T-cell (primary cell): ENCODE measurements at regions not wholly inside any gene's neighbourhood (a gene's known extent, or its start where the extent isn't known, plus 50 kb on each side); places are given as distances from the start of the nearest gene placed in this dataset.
"Not testable (repeated sequence)": the region's sequence is repeated elsewhere in the genome, so short reads cannot be mapped to it uniquely, and the experiment has no call there.

Experiments used
- ATAC-seq, 4 experiments: fragments of 200-7000 bp in 3 of 4; fragments of 150-1000 bp in 1 of 4; cut with Tn5 transposase; replicated peaks in 1 of 4; 1 replicate in 3 of 4; 2 replicates in 1 of 4; pipeline ENCODE4 v1.10.0; 2021; ENCODE audit warnings: moderate library complexity in 3 of 4, mild to moderate bottlenecking in 2 of 4, moderate number of reproducible peaks in 1 of 4
- CTCF ChIA-PET, 2 donors: fragments of 300-600 bp; sonication (Branson Sonifier 250); formaldehyde crosslinking; loops; one replicate each; lab custom pipeline; 2022; ENCODE audit warnings: antibody characterized with exemption in 2 of 2; lab: Charles Lee
- POLR2A ChIA-PET, 2 donors: fragments of 300-600 bp; sonication (Branson Sonifier 250); formaldehyde crosslinking; loops; one replicate each; lab custom pipeline; 2022; ENCODE audit warnings: antibody characterized with exemption in 2 of 2; lab: Charles Lee
- DNase-seq, 35 experiments: peaks; one replicate each; pipeline versions ENCODE4 v3.0.0 to v3.0.0-alpha.2; 2013 to 2023
- H3K27ac ChIP-seq: one replicate; pipeline ENCODE4 v1.5.1; 2013; ENCODE audit warnings: low read length
- H3K27me3 ChIP-seq, 2 experiments: replicated peaks in 1 of 2; 1 replicate in 1 of 2; 2 replicates in 1 of 2; pipeline versions ENCODE4 v1.6.1 to v1.7.0; 2013; ENCODE audit warnings: low read length in 1 of 2, mixed read lengths in 1 of 2; ENCODE audit not compliant: control insufficient read depth in 2 of 2, insufficient read depth in 2 of 2; ENCODE audit errors: extremely low read depth in 1 of 2
- H3K36me3 ChIP-seq, 2 donors: 1 replicate in 1 of 2; 2 replicates in 1 of 2; pipeline versions ENCODE4 v1.6.1 to v1.7.0; 2013; ENCODE audit warnings: low read length in 1 of 2; ENCODE audit not compliant: control insufficient read depth in 2 of 2, insufficient read depth in 1 of 2; ENCODE audit errors: extremely low read depth in 1 of 2
- H3K4me1 ChIP-seq, 2 experiments: 1 replicate in 1 of 2; 2 replicates in 1 of 2; pipeline versions ENCODE4 v1.6.1 to v1.7.0; 2013; ENCODE audit warnings: low read length in 2 of 2, mixed read lengths in 1 of 2; ENCODE audit not compliant: insufficient read depth in 2 of 2, control insufficient read depth in 1 of 2; ENCODE audit errors: extremely low read depth in 1 of 2
- H3K4me3 ChIP-seq, 2 donors: 1 replicate in 1 of 2; 2 replicates in 1 of 2; pipeline versions ENCODE4 v1.5.1 to v1.7.0; 2013; ENCODE audit warnings: mild to moderate bottlenecking in 2 of 2, low read length in 1 of 2, moderate library complexity in 1 of 2; ENCODE audit not compliant: control insufficient read depth in 1 of 2; ENCODE audit errors: extremely low read depth in 1 of 2
- H3K9me3 ChIP-seq: 2 replicates; pipeline ENCODE4 v1.7.0; 2013
- H3K27ac Mint-ChIP-seq, 2 donors: one replicate each; pipeline ENCODE4 v1.8.0; 2020 to 2021; ENCODE audit warnings: mild to moderate bottlenecking in 2 of 2, mixed read lengths in 2 of 2
- H3K27me3 Mint-ChIP-seq, 2 donors: one replicate each; pipeline ENCODE4 v1.8.0; 2021 to 2022; ENCODE audit warnings: mixed read lengths in 2 of 2
- H3K36me3 Mint-ChIP-seq: one replicate; pipeline ENCODE4 v1.8.0; 2021; ENCODE audit warnings: mixed read lengths
- H3K4me1 Mint-ChIP-seq, 3 donors: one replicate each; pipeline ENCODE4 v1.8.0; 2020 to 2022; ENCODE audit warnings: mixed read lengths in 3 of 3, mild to moderate bottlenecking in 1 of 3
- H3K4me3 Mint-ChIP-seq, 3 donors: one replicate each; pipeline ENCODE4 v1.8.0; 2020 to 2022; ENCODE audit warnings: mild to moderate bottlenecking in 3 of 3, mixed read lengths in 3 of 3, moderate library complexity in 3 of 3
- H3K9me3 Mint-ChIP-seq, 3 donors: one replicate each; pipeline ENCODE4 v1.8.0; 2020 to 2022; ENCODE audit warnings: mixed read lengths in 3 of 3
- WGBS: methylation state at CpG from one replicate; pipeline ENCODE4 v1.1.5; 2013; ENCODE audit warnings: missing lambda C conversion rate; ENCODE audit not compliant: insufficient coverage; 5-methylcytosine and 5-hydroxymethylcytosine counted together

DNA sequence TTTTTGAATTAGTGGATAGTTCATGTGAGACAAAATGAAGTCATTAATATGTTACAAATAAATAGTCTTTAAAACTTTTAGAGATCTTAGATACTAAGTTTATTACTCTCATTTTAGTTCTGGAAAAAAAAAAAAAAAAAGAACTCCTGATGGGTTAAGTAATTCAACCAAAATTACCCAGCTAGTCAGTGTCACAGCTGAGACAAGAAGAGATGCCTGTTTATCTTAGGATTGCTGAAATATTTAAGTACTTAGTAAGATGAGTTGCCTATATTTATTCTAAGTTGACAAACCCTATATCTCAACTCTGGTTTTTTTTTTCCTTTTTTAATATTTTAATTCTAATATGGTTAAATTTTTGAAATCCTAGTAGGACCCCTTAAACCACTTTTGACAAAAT lies 781.0 kb upstream of the LRRN3 start:
- no peaks in the 10 kb centered on the region for H3K27me3 ChIP-seq
- Mint-ChIP-seq H3K36me3 (no peaks in the 10 kb centered on the region), H3K27me3 (no peaks in the 10 kb centered on the region), H3K4me3 (no peak overlapping the region), H3K4me1 (no peaks in the 10 kb centered on the region), H3K9me3 (peaks cover 0 to 3% (median 2%) of the 10 kb centered on the region in 3 donors), H3K27ac (no peak overlapping the region)
- CTCF ChIA-PET, result no interaction called here
- no peaks in the 10 kb centered on the region for H3K36me3 ChIP-seq
- H3K4me3 ChIP-seq, result no peak overlapping the region
- no peaks in the 10 kb centered on the region for H3K4me1 ChIP-seq
- H3K27ac ChIP-seq, result no peak overlapping the region
- POLR2A ChIA-PET, result no interaction called here
- ATAC-seq (no peak), DNase-seq (no peak)
- no peaks in the 10 kb centered on the region for H3K9me3 ChIP-seq

DNA sequence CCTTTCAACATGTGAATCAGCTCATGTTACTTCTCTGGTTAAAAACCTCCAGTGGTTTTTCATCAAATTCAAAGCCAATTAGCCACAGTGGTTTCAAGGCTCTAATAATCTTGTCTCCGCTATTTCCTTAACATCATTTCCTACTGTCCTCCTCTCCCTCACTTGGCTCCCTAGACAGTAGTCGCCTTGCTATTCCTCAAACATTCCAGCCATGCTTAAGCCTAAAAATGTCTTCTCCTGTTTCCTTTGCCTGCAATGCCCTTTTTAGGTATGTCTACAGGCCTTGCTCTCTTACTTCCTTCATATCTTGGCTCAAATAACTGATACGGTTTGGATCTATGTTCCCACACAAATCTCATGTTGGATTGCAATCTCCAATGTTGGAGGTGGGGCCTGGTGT lies 779.4 kb upstream of the LRRN3 start:
- Histone ChIP-seq H3K27ac (no peak overlapping the region), H3K9me3 (no peaks in the 10 kb centered on the region), H3K4me3 (no peak overlapping the region), H3K36me3 (no peaks in the 10 kb centered on the region), H3K27me3 (no peaks in the 10 kb centered on the region), H3K4me1 (no peaks in the 10 kb centered on the region)
- peaks cover under 1 to 4% (median 3%) of the 10 kb centered on the region in 3 donors for H3K9me3 Mint-ChIP-seq
- H3K27me3 Mint-ChIP-seq, result peaks cover 0 to 1% of the 10 kb centered on the region in 2 donors
- 100% methylated on average over 2 of the region's 3 CpGs for WGBS
- CTCF ChIA-PET, result no interaction called here
- POLR2A ChIA-PET, result no interaction called here
- no peaks in the 10 kb centered on the region for H3K4me1 Mint-ChIP-seq
- H3K4me3 Mint-ChIP-seq, result no peak overlapping the region
- no peak for ATAC-seq
- no peak overlapping the region for H3K27ac Mint-ChIP-seq
- no peaks in the 10 kb centered on the region for H3K36me3 Mint-ChIP-seq
- DNase-seq, result no peak

DNA sequence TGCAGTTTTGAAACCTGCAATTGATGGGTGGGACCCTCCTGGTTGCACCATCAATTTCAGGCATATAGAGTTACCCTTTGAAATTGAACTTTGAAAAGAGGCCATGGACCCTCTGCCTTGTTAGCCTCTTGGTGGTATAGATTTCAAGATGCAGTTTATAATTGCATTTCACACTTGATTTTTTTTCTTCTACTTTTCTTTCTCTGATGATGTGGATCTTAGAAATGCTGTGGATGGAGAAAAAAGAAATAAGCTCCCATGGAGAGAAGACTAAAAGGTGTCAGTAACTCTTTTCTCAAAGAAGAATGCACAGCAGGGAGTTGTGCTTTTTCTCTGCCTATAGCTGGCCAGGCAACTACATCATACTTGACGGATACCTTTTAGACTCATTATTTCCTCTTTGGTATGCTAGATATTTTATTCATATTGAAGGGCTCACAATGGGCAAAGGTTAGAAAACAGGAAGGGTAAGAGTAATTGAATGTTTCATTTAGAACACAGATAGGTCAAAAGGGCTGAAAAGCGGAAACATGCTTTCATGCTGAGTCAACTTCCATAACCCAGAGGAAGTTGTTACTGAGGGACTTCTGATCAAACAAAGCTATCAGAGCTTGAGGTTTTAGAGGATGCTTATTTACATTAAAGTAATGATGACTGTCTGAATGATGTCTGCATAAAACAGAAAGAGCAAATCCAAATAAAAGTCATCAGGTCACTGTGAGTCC lies 773.2 kb upstream of the LRRN3 start:
- Histone ChIP-seq H3K36me3 (no peaks in the 10 kb centered on the region), H3K27me3 (no peaks in the 10 kb centered on the region), H3K4me1 (no peaks in the 10 kb centered on the region), H3K4me3 (no peak overlapping the region), H3K27ac (no peak overlapping the region), H3K9me3 (peaks cover 4% of the 10 kb centered on the region)
- DNase-seq (no peak), ATAC-seq (no peak)
- peaks cover 0 to 17% (median 7%) of the 10 kb centered on the region in 3 donors for H3K9me3 Mint-ChIP-seq
- no peaks in the 10 kb centered on the region for H3K36me3 Mint-ChIP-seq
- ChIA-PET POLR2A (interaction anchor here in 1 of 2 donors (1.4 kb wide), 1 partner anchor 17 kb away, joined by 5 read pairs; no protein-coding TSS in a partner anchor), CTCF (no interaction called here)
- H3K4me1 Mint-ChIP-seq, result no peaks in the 10 kb centered on the region
- no peak overlapping the region for H3K4me3 Mint-ChIP-seq
- peaks cover 0 to 7% of the 10 kb centered on the region in 2 donors for H3K27me3 Mint-ChIP-seq
- no peak overlapping the region for H3K27ac Mint-ChIP-seq
- WGBS, result no CpG with 5 or more reads among the region's 2 CpGs

DNA sequence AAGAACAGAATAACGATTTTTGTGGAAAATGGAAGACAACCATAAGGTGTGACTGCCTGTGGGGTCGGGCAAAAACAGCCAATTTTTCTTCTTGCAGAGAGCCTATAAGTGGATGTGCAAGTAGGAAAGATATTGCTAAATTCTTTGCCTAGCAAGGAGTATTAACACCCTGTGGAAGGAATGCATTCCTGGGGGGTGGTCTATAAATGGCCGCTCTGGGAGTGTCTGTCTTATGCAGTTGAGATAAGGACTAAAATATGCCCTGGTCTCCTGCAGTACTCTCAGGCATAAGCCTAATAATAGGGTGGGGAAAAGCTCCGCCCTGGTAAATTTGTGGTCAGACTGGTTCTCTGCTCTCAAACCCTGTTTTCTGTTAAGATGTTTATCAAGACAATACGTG lies 770.6 kb upstream of the LRRN3 start:
- DNase-seq, H3K9me3 ChIP-seq, CTCF ChIA-PET, H3K4me3 ChIP-seq, ATAC-seq, H3K4me3 Mint-ChIP-seq, POLR2A ChIA-PET, H3K36me3 ChIP-seq, H3K4me1 Mint-ChIP-seq, H3K27me3 Mint-ChIP-seq, H3K27me3 ChIP-seq, H3K27ac Mint-ChIP-seq, H3K36me3 Mint-ChIP-seq, H3K4me1 ChIP-seq, H3K27ac ChIP-seq: not testable (repeated sequence)
- H3K9me3 Mint-ChIP-seq, result peaks cover 0 to 17% (median 7%) of the 10 kb centered on the region in 3 donors
- WGBS, result 55% methylated on average over 4 of the region's 5 CpGs

DNA sequence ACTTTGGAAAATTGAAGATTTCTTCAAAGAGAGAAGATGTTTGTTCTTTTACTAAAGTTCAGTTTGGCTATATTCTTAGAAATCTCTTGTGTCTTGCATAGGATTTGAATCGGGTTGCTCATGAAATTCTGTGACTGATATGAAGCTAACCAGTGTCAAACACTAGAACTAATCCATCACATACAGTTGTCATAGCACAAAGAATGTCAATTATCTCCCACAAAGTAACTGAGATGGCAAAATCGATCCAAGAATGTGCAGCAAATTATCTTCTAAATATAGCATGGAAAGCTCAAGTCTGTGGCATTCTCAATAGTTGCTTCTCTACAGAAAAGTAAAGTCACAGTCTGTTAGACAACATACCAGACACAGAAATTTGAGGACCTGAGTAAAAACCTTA lies 768.1 kb upstream of the LRRN3 start:
- Mint-ChIP-seq H3K4me1 (no peaks in the 10 kb centered on the region), H3K36me3 (no peaks in the 10 kb centered on the region), H3K4me3 (no peak overlapping the region), H3K9me3 (peaks cover 0 to 13% (median 7%) of the 10 kb centered on the region in 3 donors), H3K27me3 (no peaks in the 10 kb centered on the region), H3K27ac (no peak overlapping the region)
- H3K4me1 ChIP-seq, result no peaks in the 10 kb centered on the region
- no peak for ATAC-seq
- ChIA-PET POLR2A (no interaction called here), CTCF (no interaction called here)
- peaks cover 4% of the 10 kb centered on the region for H3K9me3 ChIP-seq
- H3K4me3 ChIP-seq, result no peak overlapping the region
- DNase-seq, result no peak
- no peaks in the 10 kb centered on the region for H3K36me3 ChIP-seq
- H3K27me3 ChIP-seq, result no peaks in the 10 kb centered on the region
- H3K27ac ChIP-seq, result no peak overlapping the region
- WGBS, result 20% methylated on average over 1 of the region's 2 CpGs

DNA sequence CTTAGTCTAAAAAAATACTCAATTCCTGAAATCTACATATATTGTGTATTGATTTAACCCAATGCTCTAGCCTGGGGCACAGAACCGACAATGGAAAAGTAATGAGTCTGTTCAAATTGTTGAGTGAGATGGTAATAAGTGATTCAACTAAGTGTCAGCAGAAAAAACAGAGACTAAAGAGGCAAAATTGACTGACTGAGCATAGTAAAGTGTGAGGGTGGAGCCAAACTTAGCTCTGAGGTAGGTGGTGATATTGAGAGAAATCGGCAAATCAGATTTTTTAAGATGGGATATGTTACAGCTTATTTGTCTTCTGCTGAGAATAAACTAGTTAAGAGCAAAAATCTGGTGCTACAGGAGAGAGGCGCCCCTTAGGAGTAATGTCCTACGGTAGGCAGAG lies 764.0 kb upstream of the LRRN3 start:
- ATAC-seq, result no peak
- H3K4me3 Mint-ChIP-seq, result no peak overlapping the region
- Histone ChIP-seq H3K4me1 (no peaks in the 10 kb centered on the region), H3K27me3 (no peaks in the 10 kb centered on the region), H3K36me3 (no peaks in the 10 kb centered on the region), H3K9me3 (no peaks in the 10 kb centered on the region), H3K27ac (no peak overlapping the region), H3K4me3 (no peak overlapping the region)
- 69% methylated on average over 1 of the region's 4 CpGs for WGBS
- H3K4me1 Mint-ChIP-seq, result no peaks in the 10 kb centered on the region
- H3K36me3 Mint-ChIP-seq, result no peaks in the 10 kb centered on the region
- ChIA-PET CTCF (interaction anchor here in 1 of 2 donors (0.6 kb wide), 1 partner anchor 335 kb away, joined by 4 read pairs; no protein-coding TSS in a partner anchor), POLR2A (no interaction called here)
- no peaks in the 10 kb centered on the region for H3K27me3 Mint-ChIP-seq
- no peaks in the 10 kb centered on the region for H3K9me3 Mint-ChIP-seq
- DNase-seq, result no peak
- no peak overlapping the region for H3K27ac Mint-ChIP-seq
